SIG-M5 treated with dmso at 0.1 percent for 504 hours (cell line): ENCODE measurements at regions not wholly inside any gene's neighbourhood (a gene's known extent, or its start where the extent isn't known, plus 50 kb on each side); places are given as distances from the start of the nearest gene placed in this dataset.
"Not testable (repeated sequence)": the region's sequence is repeated elsewhere in the genome, so short reads cannot be mapped to it uniquely, and the experiment has no call there.

Experiments used
- DNase-seq: peaks from one replicate; lab custom pipeline; 2025; ENCODE audit not compliant: unreplicated experiment; lab: John Stamatoyannopoulos, UW

GRCh38 chr7:119522698-119523097 is 750.3 kb upstream of the KCND2 start:
- no peak for DNase-seq

GRCh38 chr7:119545118-119545517 is 727.9 kb upstream of the KCND2 start:
- DNase-seq: no peak

GRCh38 chr7:119555788-119556187 is 717.2 kb upstream of the KCND2 start:
- no peak for DNase-seq

GRCh38 chr7:119556436-119556835 is 716.5 kb upstream of the KCND2 start:
- no peak for DNase-seq

GRCh38 chr7:119561751-119562150 is 711.2 kb upstream of the KCND2 start:
- DNase-seq: no peak

- no peak for DNase-seq
Observed at GRCh38 chr7:119562839-119563238, 710.1 kb upstream of the KCND2 start.

GRCh38 chr7:119571666-119572065 is 701.3 kb upstream of the KCND2 start:
- DNase-seq: no peak

- DNase-seq: no peak
Observed at GRCh38 chr7:119572132-119572531, 700.8 kb upstream of the KCND2 start.

- no peak for DNase-seq
Observed at GRCh38 chr7:119572541-119572940, 700.4 kb upstream of the KCND2 start.

- DNase-seq: no peak
Observed at GRCh38 chr7:119578116-119578515, 694.9 kb upstream of the KCND2 start.

- DNase-seq: no peak
Observed at GRCh38 chr7:119594956-119595355, 678.0 kb upstream of the KCND2 start.

GRCh38 chr7:119596651-119597050 is 676.3 kb upstream of the KCND2 start:
- no peak for DNase-seq

GRCh38 chr7:119606297-119606696 is 666.7 kb upstream of the KCND2 start:
- DNase-seq: no peak

- no peak for DNase-seq
Observed at GRCh38 chr7:119620769-119621168, 652.2 kb upstream of the KCND2 start.

GRCh38 chr7:119623427-119623826 is 649.5 kb upstream of the KCND2 start:
- DNase-seq: no peak

- no peak for DNase-seq
Observed at GRCh38 chr7:119630406-119630969, 642.5 kb upstream of the KCND2 start.

GRCh38 chr7:119633812-119634211 is 639.2 kb upstream of the KCND2 start:
- DNase-seq: not testable (repeated sequence)

GRCh38 chr7:119640326-119640725 is 632.6 kb upstream of the KCND2 start:
- DNase-seq: no peak

GRCh38 chr7:119640861-119641260 is 632.1 kb upstream of the KCND2 start:
- DNase-seq: no peak

- no peak for DNase-seq
Observed at GRCh38 chr7:119643558-119643957, 629.4 kb upstream of the KCND2 start.

- no peak for DNase-seq
Observed at GRCh38 chr7:119647286-119647685, 625.7 kb upstream of the KCND2 start.

GRCh38 chr7:119648752-119649151 is 624.2 kb upstream of the KCND2 start:
- DNase-seq: not testable (repeated sequence)

- no peak for DNase-seq
Observed at GRCh38 chr7:119660080-119660479, 612.9 kb upstream of the KCND2 start.

GRCh38 chr7:119664601-119665000 is 608.4 kb upstream of the KCND2 start:
- DNase-seq: no peak
